HepG2 (cell line): ENCODE measurements at regions not wholly inside any gene's neighbourhood (a gene's known extent, or its start where the extent isn't known, plus 50 kb on each side); places are given as distances from the start of the nearest gene placed in this dataset.

ENCODE experiments used
- ARID2 ChIP-seq: sonication (generic); formaldehyde crosslinking; IDR thresholded peaks from 2 replicates; pipeline ENCODE4 v1.8.1; 2022; ENCODE audit warnings: mild to moderate bottlenecking, missing genetic modification reagents, borderline replicate concordance
- CCDC6 ChIP-seq: sonication (generic); formaldehyde crosslinking; IDR thresholded peaks from 2 replicates; pipeline ENCODE4 v1.8.1; 2022; ENCODE audit warnings: mild to moderate bottlenecking, missing genetic modification reagents, moderate library complexity
- CEBPG ChIP-seq: IDR thresholded peaks from 2 replicates; pipeline ENCODE4 v1.6.1; 2016
- CTCF ChIP-seq: sonication (generic); formaldehyde crosslinking; IDR thresholded peaks from 2 replicates; pipeline ENCODE4 v1.5.0; 2020; ENCODE audit warnings: mild to moderate bottlenecking, missing genetic modification reagents, moderate library complexity
- KLF9 ChIP-seq: IDR thresholded peaks from 2 replicates; pipeline ENCODE4 v1.6.1; 2016; ENCODE audit warnings: low read depth
- LBX2 ChIP-seq: sonication (generic); formaldehyde crosslinking; IDR thresholded peaks from 2 replicates; pipeline ENCODE4 v1.5.0; 2020; ENCODE audit warnings: missing genetic modification reagents, mild to moderate bottlenecking, borderline replicate concordance
- MAX ChIP-seq: IDR thresholded peaks from 2 replicates; pipeline ENCODE4 v1.6.1; 2012; ENCODE audit warnings: inconsistent platforms
- NFRKB ChIP-seq: fragments of 450-650 bp; IDR thresholded peaks from 2 replicates; pipeline ENCODE4 v1.6.1; 2017
- TCF7L2 ChIP-seq: IDR thresholded peaks from 2 replicates; pipeline ENCODE4 v1.6.1; 2011; ENCODE audit warnings: mild to moderate bottlenecking, low read depth, low read length, moderate library complexity
- ZBTB1 ChIP-seq: sonication (generic); formaldehyde crosslinking; IDR thresholded peaks from 2 replicates; pipeline ENCODE4 v1.4.0; 2020; ENCODE audit warnings: missing genetic modification reagents, borderline replicate concordance
- ZBTB49 ChIP-seq: sonication (generic); formaldehyde crosslinking; IDR thresholded peaks from 2 replicates; pipeline ENCODE4 v1.4.0; 2020; ENCODE audit warnings: missing genetic modification reagents, borderline replicate concordance
- ZNF180 ChIP-seq: sonication (generic); formaldehyde crosslinking; IDR thresholded peaks from 2 replicates; pipeline ENCODE4 v1.4.0; 2020; ENCODE audit warnings: low read depth, missing genetic modification reagents, borderline replicate concordance
- ZNF350 ChIP-seq: sonication (generic); formaldehyde crosslinking; IDR thresholded peaks from 2 replicates; pipeline ENCODE4 v1.4.0; 2020; ENCODE audit warnings: mild to moderate bottlenecking, low read depth, missing genetic modification reagents, borderline replicate concordance
- ZNF7 ChIP-seq: IDR thresholded peaks from 2 replicates; pipeline ENCODE4 v1.6.1; 2016; ENCODE audit warnings: missing biosample characterization, missing genetic modification reagents

- TF ChIP-seq ARID2 (CRISPR knock-in tag) (no peak), ZNF180 (CRISPR knock-in tag) (no peak), ZNF7 (CRISPR knock-in tag) (no peak), MAX (no peak), ZNF350 (CRISPR knock-in tag) (no peak), CEBPG (no peak), CTCF (CRISPR knock-in tag) (no peak), TCF7L2 (no peak), ZBTB49 (CRISPR knock-in tag) (no peak), ZBTB1 (CRISPR knock-in tag) (no peak), NFRKB (no peak), CCDC6 (CRISPR knock-in tag) (no peak), KLF9 (no peak), LBX2 (no peak)
Measured at GRCh38 chr11:107197932-107198331, 179.7 kb upstream of the GUCY1A2 start.
